ENCODE measurements at regions not wholly inside any gene's neighbourhood (a gene's known extent, or its start where the extent isn't known, plus 50 kb on each side); places are given as distances from the start of the nearest gene placed in this dataset.

DNA sequence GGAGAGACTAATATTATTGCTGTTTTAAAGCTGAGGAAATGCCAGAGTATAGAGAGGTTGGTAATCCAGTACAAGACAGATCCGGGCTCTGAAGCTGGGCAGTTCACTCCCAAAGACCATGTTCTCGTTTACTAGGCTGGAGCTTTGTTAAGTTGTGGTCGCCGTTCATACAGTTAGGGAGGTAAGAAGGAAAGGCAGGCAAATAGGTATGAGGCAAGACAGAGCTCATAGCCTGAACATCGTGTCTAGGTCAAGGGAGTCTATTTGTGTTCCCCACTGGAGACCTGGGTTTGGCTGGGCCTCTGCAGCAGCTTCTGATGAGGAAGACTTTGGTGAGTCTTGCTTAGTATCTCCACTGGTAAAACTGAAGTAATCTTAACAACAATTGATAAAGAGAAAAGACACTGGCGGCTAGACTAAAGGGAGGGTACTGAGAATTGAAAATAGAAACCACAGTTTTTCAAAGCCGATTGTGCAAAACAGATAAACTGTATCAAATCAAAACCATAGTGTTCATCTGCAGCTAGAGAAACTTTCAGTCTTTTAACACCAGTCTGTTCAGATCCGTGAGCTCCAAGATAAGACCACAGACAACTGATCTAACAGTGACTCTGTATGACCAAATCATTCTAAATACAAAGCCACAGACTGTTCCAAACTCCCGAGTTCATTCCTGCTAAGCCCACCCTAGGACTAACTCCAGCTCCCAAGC is 217.0 kb upstream of the FAM78B start:
- TF ChIP-seq, protein P1, sequence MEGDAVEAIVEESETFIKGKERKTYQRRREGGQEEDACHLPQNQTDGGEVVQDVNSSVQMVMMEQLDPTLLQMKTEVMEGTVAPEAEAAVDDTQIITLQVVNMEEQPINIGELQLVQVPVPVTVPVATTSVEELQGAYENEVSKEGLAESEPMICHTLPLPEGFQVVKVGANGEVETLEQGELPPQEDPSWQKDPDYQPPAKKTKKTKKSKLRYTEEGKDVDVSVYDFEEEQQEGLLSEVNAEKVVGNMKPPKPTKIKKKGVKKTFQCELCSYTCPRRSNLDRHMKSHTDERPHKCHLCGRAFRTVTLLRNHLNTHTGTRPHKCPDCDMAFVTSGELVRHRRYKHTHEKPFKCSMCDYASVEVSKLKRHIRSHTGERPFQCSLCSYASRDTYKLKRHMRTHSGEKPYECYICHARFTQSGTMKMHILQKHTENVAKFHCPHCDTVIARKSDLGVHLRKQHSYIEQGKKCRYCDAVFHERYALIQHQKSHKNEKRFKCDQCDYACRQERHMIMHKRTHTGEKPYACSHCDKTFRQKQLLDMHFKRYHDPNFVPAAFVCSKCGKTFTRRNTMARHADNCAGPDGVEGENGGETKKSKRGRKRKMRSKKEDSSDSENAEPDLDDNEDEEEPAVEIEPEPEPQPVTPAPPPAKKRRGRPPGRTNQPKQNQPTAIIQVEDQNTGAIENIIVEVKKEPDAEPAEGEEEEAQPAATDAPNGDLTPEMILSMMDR (optimal IDR thresholded peaks at IDR 0.05 in 1 of 3, IDR thresholded peaks at IDR 0.05 in 1 of 3, conservative IDR thresholded peaks at IDR 0.05 in 1 of 3; ENCODE audit: extremely low read depth in 1 of 3, insufficient read depth in 2 of 3, low read length in 3 of 3): no peak
- no peak for TF ChIP-seq EZH2 (IDR thresholded peaks at IDR 0.05; ENCODE audit: low read length)
